NCI-H82 treated with DMSO at 0.1 percent for 48 hours (cell line): ENCODE measurements at regions not wholly inside any gene's neighbourhood (a gene's known extent, or its start where the extent isn't known, plus 50 kb on each side); places are given as distances from the start of the nearest gene placed in this dataset.

Experiments
- DNase-seq: peaks from one replicate; lab custom pipeline; 2025; ENCODE audit not compliant: unreplicated experiment; lab: John Stamatoyannopoulos, UW

DNA sequence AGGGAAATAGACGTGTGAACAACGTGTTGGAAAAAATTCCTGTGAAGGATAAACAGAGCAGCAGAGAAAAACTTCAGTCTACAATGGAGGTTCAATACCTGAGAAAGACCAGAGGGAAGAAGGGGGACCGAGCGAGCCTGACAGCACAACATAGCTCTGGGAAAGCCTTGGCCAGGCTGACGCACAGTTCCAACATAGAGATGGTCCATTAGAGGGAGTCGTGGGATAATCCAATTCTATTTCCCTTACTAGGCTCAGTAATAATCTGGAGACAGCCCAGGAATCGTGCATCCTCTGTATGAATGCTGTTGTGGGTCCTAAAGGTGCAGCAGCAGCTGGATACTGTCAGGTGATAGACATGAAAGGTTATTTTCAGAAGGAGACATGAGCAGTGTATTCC is 370.8 kb upstream of the BTBD3 start:
- DNase-seq = no peak

DNA sequence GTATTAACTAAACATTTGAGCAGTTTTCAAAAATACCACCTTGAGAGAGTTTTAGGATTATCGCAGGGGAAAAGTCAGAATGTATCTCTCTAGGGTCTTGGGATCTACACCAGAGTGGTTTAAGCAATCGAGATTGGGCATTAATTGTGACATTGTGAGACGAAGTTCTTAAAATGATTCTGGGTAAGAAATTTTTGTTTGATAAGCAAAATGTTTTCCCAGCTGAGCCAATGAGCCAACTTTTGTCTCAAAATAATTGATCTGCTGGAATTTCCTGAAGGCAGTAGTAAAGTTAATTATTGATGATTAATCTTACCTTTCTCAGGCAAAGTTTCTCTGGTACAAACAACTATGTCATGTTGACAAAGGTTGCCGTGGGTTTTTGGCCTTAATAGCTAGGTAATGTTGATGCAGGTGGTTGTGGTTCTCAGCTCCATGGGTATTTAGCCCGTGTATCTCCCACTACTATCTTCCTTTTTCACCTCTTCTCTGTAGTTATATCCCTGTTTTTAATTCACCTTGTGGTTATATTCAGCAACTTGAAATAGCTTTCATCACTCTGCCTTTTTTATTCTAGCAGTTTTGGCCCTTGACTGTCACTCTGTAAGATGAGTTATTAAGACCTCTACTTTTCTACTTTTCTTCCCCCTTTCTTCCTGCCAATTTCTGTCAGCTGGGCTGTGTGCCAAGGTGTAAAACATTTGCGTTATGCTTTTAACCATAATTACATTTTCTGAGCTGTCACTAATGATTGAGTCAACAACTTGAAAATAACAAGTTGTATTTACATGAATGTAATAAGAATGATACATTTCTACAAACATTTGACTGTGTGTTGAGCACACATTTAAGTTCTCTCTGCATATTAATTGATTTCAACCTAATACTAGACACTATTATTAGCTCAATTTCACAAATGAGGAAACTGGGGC is 368.3 kb upstream of the BTBD3 start:
- DNase-seq = no peak

DNA sequence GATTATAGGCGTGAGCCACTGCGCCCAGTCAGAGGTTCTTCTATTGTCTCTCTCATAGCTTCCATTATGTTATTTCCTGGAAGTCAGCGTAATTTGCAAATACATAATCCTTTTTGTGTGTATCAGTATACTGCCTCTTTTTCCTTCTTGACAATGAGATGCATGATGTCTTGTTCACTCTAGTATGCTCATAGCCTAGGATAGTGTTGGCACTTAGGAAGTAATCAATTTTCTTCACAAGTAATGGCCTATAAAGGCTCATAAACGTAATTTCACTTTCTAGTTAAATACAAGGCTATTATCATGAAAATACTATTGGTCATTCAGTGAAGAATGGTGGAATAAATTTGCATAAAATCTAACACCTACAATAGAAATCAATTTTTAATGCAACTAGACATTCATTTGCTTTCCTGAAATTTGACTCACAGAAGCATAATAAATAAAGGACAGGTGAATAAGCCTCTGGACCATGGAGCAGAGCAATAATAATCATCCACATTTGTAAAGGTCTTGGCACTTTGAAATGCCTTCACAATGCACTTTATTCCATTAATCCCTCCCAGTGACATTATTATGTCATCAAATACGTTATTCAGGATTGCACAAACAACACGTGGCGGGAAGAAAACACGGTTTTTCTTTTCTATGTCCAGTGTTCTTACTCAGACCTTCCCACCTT is 366.9 kb upstream of the BTBD3 start:
- no peak for DNase-seq

DNA sequence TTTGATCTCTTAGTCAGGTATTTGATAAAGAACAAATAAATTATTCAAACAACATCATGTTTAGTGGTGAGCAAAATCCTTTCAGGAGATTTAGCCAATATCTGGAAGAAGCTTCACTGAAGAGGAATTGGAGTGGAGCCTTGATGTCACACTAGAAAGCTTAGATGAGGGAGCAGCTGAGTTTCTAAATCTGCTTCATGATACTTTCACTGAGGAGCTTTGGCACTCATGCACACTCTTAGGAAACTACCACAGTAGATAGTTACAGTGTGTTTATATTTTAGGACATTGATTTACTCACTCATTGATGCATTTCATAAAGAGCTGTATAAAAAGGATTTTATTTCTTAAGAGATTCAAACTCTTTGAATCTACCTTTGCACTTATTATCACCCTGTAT is 366.2 kb upstream of the BTBD3 start:
- no peak for DNase-seq

DNA sequence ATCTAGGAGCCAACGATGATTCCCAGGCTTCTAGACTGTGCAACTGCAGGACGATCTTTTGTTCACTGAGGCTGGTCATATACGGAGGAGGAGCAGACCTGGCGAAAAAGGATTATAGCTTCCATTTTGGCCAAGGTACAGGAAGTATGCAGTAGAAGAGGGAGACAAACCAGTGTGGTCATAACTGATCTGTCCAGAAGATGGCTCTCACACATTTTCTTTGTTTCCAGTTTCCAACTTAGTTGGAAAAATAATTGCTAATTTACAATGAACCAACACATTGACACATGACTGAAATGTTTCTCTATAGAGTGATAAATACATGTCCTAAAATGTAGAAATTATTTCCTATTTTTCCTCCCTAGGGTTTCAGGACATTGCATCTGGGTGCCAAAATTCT is 364.1 kb upstream of the BTBD3 start:
- DNase-seq = peak; percentile 5

DNA sequence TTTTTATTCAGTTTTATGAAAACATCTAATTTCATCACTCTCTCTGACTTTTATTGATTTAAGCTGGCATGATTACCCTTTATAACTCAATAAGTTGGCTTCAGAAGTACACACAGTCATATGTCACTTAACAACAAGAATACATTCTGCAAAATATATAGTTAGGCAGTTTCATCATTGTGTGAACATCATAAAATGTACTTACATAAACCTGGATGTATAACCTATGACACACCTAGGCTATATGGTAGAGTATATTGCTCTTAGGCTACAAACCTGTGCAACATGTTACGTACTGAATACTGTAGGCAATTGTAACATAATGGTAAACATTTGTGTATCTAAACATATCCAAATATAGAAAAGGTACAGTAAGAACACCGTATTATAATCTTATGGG is 362.2 kb upstream of the BTBD3 start:
- DNase-seq = no peak

DNA sequence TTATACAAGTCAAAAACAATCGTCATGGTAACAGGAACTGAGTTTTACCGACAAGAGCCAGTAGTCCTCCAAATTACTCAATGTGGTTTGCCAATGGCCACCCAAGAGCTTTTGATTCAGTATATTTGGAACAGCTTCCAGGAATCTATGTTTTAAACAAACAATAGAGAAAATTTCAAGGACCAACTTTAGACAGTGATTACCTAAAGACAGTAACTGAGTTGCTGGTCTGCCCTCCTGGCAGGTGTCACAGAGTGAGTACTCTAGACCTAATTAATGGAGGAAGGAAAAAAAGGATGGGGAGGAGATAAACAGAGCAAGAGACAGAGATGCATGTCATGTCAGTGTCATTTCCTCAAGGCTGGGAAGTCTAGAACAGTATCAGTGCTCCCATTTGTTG is 361.3 kb upstream of the BTBD3 start:
- no peak for DNase-seq

DNA sequence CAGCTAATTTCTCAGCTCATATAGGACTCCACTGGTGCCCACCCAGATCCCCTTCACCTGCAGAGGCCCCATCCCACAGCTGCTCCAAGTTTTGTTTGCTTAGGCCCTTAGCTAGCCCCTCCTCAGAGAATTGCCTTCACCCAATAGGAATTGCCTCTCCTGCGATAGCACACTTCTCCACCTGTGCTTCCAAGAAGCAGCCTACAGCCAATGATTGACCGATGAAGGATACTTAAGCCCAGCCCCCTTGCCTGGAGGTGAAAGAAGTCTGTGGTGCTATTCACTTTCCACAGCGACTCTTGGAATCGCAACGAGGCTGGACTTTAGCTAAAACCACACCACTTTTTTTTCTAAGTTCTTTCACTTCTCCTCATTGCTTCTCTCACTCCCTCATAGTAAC is 353.2 kb upstream of the BTBD3 start:
- no peak for DNase-seq

DNA sequence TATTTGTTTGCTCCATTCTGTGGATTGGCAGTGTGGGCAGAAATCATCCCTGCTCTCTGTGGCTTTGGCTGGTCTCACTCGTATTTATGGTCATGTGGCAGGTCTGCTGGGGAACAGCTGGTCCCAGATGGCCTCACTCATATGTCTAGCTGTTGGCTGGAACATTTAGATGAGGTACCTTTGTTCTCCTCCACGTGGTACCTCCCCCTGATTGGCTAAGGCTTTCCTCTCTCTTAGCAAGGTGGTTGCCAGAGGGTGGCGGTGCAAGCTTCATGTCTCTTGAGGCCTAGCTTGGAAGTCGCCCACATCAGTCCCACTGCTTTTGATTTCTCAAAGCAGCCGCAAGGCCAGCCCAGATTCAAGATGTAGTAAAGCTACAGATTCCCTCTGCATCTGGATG is 348.5 kb upstream of the BTBD3 start:
- no peak for DNase-seq

DNA sequence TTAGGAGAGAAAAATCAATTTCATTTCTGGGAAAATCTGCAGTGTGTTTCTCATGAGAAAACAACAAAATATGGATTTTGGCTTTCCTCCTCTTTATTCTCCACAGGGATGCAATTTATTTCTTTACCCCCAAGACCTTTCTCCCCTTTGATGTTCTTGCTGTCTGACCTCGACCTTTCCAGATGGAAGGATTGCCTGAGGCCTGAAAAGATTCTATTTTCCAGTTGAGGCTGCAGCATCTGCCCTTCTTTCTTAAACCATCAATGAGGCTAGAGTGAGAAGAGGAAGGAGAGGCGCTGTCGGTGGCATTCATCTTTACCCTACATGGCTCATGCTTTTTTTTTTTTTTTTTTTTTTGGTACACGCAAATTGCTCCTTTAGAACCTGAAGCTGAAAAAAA is 344.2 kb upstream of the BTBD3 start:
- DNase-seq = no peak

DNA sequence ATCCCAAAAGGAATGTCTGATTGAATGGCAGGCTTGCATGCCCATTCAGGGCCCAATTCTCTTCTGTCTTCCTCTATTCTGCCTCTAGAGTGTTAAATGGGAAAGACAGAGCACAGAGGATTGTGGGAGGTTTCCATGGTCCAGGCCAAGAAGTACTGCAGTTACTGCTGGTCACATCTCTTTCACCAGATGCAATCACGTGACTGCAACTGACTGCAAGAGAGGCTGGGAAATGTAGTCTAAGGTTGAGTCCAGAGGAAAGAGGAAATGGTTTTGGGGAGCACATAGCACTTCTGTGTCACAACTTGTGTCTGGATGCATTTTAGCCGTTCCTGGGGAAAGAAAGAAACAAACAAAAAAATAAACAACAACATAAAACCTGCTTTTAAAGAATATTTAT is 336.4 kb upstream of the BTBD3 start:
- no peak for DNase-seq

DNA sequence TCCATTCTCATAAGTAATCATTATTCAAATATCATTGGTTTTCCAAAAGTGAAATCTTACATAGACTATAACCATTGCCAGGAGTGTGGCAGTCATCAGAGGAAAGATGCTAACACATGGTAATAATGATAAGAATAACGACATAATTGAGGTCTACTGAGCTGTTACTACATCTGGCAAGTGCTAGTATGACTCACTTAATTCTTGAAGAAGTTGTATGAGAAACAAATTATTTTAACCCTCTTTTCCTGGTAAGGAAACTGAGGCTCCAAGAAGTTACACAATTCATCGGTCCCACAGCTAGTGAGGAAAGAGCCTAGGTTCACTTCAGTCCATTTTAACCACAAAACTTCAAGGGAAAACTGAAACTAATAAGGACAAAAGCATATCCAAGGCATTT is 335.6 kb upstream of the BTBD3 start:
- DNase-seq = no peak

DNA sequence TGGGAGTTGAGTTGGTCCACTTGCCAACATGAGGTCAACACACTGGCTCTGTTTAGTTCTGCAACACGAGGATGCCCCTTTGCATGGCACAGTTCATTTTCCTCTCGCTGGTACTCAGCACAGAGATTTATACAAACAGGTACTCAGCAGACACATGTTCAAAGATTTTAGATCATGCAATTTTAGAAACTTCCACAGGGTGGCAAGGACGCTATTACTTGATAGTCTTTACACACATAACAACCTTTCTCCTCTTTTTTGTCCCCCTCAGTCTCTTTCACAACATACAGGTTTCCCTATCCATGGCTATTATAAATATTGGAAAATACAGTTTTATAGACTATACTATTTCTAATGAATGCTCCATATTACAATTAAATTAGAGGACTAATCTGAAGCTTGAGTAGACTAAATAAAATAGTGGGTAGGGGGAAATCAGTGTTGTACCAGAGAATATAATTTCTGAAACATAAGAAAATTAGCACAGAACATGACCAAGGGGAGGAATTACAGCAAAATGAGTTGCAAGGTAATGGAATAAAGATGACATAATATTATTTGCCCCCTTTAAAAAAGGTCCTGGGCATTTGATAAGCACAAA is 331.8 kb upstream of the BTBD3 start:
- DNase-seq = peak; percentile 17

DNA sequence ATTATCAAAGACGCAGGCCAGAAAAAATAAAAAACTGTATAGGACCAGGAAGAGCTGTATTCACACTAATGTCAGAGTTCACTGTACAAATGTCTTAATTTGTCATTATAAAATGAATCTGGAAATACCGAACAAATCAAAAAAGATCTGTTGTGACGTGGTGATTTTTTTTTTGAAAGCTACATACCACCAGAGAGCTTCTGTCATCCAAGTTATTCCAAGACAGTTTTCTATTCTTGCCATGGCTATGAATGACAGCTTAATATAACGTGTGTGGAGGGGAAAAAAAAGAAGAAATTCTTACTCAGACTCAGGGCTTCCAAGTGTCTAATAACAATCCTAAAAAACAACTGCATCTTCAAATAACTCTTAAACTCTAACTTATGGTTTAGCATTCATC is 328.8 kb upstream of the BTBD3 start:
- no peak for DNase-seq

DNA sequence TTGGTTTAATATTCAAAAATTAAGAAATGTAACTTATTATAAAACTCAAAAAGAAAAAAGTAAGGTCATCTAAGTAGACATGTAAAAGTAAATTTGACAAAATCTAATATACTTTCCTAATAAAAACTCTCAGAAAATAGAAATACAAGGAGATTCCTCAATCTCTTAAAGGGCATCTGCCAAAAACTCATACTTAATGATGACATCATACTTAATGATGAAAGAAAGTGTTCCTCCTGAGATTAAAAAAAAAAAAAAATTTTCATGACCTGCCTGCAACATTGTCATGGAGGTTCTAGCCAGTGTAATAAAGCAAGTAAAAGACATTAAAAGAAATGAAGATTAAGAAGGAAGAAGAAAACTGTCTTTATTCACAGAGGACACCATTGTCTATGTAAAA is 325.7 kb upstream of the BTBD3 start:
- no peak for DNase-seq

DNA sequence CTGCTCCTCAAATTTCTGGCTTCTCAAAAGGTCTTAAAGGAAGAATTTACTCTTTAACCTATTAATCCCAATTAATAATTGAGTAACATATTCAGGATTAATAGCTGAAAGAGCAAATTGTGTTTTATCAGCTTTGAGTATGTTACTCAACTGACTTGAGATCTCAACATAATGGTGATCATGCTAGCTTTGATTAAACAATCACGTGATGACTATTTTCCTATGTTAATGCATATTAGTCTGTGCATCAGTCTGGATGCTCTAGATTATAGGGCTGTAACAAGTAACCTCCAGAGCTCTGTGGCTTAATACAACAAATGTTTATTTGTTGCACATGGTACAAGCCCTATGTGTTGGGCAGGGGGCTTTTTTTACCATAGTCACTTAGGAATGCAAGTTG is 313.4 kb upstream of the BTBD3 start:
- no peak for DNase-seq

DNA sequence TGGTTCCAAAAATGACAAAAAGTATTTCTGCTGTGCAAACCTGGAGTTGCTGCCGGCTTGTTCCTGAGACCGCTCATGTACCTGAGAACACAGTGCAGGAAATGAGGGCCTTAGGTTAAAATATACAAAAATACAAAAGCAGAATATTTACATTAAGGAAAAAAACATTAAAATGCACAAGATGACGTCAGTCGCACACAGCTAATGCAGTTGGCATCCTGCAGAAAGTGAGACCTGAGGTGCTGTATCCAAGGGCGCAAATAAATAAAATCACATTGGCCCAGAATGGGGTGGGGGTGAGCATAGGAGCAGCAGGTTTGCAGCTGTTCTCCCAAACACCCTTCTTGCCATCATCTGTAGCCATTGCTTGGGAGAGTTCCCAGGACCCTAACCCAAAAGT is 310.6 kb upstream of the BTBD3 start:
- no peak for DNase-seq

DNA sequence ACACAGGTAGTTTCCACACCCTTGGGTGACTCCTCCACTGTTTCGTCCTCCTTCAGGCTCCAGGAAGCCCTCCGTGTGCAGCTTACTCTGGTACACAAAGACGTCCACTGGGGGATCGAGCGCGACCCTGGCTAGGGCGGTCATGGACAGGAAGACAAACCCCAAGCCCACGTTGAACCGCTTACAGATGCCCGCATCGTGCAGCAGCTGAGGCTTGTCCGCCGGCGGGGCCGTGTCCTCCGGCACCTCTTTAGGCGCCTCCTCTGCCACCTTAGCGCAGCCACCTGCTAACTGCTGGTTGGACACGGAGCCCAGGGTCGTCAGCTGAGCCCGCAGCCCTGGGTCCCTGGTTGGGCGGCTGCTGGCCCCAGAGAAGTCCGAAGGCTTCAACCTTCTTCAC is 309.0 kb upstream of the BTBD3 start:
- no peak for DNase-seq

DNA sequence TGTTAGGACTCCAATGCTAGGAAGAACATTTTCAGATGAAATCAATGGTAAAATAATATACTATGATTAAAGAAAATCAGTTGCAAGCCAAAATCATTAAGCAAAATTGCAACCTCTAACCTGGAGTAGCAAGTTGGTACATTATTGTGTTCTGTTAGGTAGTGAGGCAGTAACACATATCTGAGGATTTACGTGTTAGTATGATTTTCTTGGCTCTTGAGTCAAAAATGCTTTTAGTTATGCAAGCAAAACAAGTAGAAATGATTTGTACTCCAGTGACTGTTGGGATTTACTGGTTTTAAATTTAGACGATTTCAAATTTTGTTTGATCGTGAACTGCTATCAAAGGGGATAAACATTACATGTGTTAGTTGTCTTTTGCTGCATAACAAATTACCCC is 293.0 kb upstream of the BTBD3 start:
- no peak for DNase-seq

DNA sequence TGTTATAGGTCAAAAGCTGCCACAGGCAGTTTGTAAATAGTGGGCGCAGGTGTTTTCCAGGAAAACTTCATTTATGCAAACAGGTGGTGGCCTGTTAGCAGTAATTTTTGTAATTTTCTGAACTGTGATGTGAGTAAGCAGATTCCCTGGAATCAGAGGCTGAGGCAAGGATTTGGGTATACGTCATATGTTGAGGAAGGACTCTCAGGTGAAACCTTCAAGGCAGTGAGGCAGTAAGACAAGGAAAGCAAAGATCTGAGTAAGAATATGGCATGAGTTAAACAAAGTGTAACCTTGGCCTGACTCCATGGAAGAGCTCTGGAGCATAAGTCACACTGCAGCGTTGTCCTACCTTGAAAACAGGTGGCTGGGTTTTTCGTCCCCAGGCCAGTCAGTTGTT is 291.1 kb upstream of the BTBD3 start:
- no peak for DNase-seq

DNA sequence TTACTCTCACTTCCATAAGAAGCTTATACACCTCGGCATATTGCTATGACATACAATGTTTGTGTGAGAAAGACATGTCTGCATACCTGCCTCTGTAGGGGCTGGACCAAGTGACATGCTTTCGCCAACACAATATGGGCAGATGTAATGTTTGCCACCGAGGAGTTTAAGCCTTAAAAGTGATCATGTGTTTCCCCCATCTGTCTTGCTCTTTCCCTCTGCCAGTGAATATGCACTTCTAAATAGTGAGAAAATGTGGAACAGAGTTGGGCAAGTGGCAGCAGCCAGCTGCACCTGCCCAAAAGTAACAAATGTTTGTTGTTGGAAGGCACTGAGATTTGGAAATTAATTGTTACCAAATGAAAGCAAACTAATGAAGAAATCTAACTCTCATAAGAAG is 274.8 kb upstream of the BTBD3 start:
- no peak for DNase-seq

DNA sequence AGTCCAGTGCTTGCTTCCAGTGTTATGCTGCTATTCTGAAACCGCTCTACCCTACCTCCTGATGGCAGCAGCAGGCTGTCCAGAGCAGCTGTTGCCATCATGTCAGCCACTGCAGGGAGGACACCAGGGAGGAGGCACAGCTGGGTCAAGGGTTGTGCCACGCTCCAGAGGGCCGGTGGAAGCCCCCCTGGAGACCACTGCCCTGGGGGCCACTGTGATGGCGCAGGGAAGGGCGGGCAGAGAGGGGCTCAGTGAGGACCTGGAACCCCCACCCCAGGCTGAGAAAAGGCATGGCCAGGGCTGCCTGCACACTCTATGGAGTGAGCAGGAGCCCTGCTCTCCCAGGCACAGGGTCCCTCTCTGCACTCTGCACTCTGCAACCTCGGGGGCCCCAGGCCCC is 271.3 kb upstream of the BTBD3 start:
- DNase-seq = no peak
